Urinary bladder (tissue), 3 donors: ENCODE measurements at regions not wholly inside any gene's neighbourhood (a gene's known extent, or its start where the extent isn't known, plus 50 kb on each side); places are given as distances from the start of the nearest gene placed in this dataset.
A peak's percentile ranks its signal among the peaks of the same experiment; 100 is the strongest.

Experiments used
- DNase-seq: peaks from one replicate; pipeline ENCODE4 v3.0.0-alpha.2; 2015; ENCODE audit errors: extremely low spot score
- H3K27ac ChIP-seq: one replicate; pipeline ENCODE4 v1.5.1; 2013; ENCODE audit warnings: low read depth, mild to moderate bottlenecking, moderate library complexity
- H3K36me3 ChIP-seq: one replicate; pipeline ENCODE4 v1.6.1; 2013; ENCODE audit warnings: mild to moderate bottlenecking, moderate library complexity; ENCODE audit not compliant: insufficient read depth
- H3K4me1 ChIP-seq: one replicate; pipeline ENCODE4 v1.6.1; 2013; ENCODE audit warnings: mild to moderate bottlenecking, moderate library complexity; ENCODE audit not compliant: insufficient read depth
- H3K4me3 ChIP-seq: one replicate; pipeline ENCODE4 v1.5.1; 2013; ENCODE audit warnings: low read depth, low read length
- WGBS: extraction: QIAGEN DNeasy Blood & Tissue Kit; methylation state at CpG from one replicate; pipeline ENCODE4 v1.1.7; 2013; 5-methylcytosine and 5-hydroxymethylcytosine counted together
- donor health status: healthy with polysubstance abuse.
- donor health status: healthy.

DNA sequence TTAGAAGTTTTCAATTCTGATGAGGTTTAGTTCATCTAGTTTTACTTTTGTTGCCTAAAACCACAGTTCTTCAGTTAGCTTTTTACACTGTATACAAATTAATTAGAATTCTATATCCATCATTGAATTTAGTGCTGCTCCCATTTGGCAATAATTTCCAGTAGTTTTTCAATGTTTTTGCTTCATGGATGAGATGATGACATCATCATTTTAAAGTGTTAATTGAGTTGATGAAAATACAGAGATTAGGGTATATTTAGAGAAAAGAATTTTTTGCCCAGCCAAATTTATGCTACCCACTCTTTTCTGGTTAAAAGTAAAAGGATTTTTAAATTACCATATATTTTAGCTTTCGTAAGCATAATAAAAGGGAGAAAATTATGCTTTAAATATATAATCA is 323.8 kb downstream of the TMEM167A start:
- no peak overlapping the region for H3K4me3 ChIP-seq
- DNase-seq: no peak
- 100% methylated on average over 1 of the region's 1 CpG for WGBS

DNA sequence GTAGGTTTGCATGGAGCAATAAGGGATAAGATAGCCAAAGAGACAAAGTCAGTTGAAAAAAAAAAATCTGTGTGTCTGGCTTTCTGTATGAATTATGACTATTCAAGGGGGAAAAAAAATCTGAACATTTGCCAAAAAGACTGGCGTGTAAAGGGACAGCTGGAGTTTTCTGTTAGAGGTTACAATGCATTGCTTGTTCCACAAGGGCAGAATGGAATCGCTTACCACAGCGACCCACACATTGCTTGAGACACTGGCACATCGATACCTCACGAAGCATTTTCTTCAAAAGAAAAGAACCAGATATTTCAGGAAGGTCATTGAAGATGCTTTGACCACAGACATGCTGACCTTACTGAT is 327.8 kb downstream of the TMEM167A start:
- 45% methylated on average over 5 of the region's 5 CpGs for WGBS
- DNase-seq: peak; percentile 51

More for the DNA sequence above, 323.8 kb downstream of the TMEM167A start:
- Histone ChIP-seq H3K27ac (no peak overlapping the region), H3K4me1 (no peaks in the 10 kb centered on the region), H3K36me3 (no peaks in the 10 kb centered on the region)

DNA sequence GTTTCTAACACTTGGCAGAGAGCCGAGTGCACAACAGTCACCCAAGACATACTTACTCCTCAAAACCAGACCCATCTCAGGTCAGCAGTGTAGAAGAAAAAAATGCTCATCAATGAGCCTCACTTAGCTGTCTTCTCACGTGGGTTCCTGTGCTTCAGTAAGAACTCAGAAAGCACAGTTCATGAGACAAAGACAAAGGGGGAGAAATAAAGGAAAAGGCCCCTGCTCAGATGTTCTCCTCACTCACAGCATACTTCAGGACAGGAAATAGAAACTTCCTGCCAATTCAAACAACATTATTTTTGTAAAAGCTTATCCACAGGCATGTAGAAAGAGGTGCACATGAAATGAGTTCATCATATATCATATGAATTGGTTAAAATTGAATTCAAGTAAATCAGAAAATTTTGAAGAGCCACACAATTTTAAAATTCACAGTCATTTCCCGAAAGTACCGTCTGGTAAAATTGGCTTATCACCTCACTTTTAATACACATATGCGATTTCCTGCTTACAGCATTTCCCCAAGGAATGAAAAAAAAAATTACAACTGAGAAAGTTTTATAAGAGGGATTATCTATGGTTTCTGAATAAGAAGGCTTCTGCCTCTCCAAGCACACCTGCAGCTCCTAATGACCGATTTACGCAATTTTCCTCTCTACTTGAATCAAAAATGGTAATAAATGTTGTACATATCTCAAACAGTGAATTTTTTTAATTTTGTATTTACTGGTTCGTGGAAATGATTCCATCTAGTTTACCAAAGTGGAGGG is 328.3 kb downstream of the TMEM167A start:
- 61% methylated on average over 8 of the region's 8 CpGs for WGBS
- H3K27ac ChIP-seq: no peak overlapping the region
- no peaks in the 10 kb centered on the region for H3K4me1 ChIP-seq
- H3K4me3 ChIP-seq: no peak overlapping the region
- DNase-seq: no peak
- no peaks in the 10 kb centered on the region for H3K36me3 ChIP-seq

More for the DNA sequence above, 327.8 kb downstream of the TMEM167A start:
- Histone ChIP-seq H3K4me3 (no peak overlapping the region), H3K27ac (no peak overlapping the region), H3K36me3 (no peaks in the 10 kb centered on the region), H3K4me1 (no peaks in the 10 kb centered on the region)

DNA sequence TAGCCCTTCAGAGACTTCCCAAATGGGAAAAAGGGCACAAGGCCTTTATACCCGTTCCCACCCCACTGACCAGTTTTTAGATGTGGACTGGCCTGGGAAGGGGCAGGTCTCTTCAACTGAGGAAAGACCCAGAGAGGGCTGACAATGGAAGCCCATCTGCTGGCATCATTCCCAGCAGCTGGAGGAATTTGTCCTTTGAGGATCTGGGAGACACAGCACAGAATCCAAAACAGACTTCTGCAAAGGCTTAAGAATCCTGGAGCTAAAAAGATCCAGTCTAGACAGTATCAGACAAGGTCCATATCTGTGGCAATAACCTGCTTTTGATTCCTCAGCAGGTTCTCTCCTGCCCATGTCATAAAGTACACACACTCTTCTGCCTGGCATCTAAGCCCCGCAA is 329.2 kb downstream of the TMEM167A start:
- Histone ChIP-seq H3K4me1 (no peaks in the 10 kb centered on the region), H3K27ac (no peak overlapping the region), H3K4me3 (no peak overlapping the region), H3K36me3 (no peaks in the 10 kb centered on the region)
- WGBS: 95% methylated on average over 2 of the region's 2 CpGs
- DNase-seq: no peak

DNA sequence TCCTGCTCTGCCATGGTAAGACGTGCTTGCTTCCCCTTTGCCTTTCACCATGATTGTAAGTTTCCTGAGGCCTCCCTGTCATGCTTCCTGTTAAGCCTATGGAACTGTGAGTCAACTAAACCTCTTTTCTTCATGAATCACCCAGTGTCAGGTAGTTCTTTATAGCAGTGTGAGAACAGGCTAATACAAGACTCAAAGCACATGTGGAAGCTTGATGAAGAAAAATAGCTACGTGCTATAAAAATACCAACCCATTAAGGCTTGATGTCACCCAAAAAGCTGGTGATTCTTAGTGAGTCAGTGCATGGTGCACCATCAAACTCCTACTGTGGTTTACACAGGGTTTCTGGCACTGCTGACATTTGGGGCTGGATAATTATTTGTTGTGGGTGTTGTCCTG is 332.2 kb downstream of the TMEM167A start:
- H3K4me3 ChIP-seq: no peak overlapping the region
- no peak overlapping the region for H3K27ac ChIP-seq
- H3K4me1 ChIP-seq: no peaks in the 10 kb centered on the region
- H3K36me3 ChIP-seq: no peaks in the 10 kb centered on the region
- no peak for DNase-seq
- WGBS: 97% methylated on average over 2 of the region's 2 CpGs

DNA sequence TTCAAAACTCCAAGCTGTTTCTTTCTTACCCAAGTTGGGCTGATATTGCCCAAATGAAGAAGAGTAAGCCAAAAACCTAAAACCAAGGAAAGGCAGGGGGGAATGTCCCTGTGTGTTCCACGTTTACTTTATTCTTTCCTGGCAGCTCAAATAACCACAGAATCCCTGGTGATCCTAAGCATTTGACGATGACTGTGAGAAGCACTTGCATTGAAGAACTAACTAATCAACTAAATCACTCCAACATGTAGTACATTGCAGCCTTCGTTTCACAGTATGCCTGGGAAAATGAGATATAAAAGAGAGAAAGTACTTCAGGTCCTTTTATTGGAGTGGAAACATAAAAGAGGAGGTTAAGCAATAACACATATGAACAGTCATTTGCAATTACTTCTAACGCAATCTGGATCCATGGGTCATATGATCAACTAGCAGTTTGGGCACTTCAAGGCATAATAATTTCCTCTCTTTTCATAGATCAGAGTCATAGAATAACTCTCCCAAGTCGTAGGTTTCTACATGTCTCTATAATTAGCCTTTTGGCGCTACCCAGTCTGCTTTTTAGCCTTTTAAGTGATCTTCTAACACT is 338.4 kb downstream of the TMEM167A start:
- Histone ChIP-seq H3K36me3 (no peaks in the 10 kb centered on the region), H3K4me3 (no peak overlapping the region), H3K27ac (no peak overlapping the region), H3K4me1 (no peaks in the 10 kb centered on the region)
- DNase-seq: no peak
- 76% methylated on average over 6 of the region's 6 CpGs for WGBS

DNA sequence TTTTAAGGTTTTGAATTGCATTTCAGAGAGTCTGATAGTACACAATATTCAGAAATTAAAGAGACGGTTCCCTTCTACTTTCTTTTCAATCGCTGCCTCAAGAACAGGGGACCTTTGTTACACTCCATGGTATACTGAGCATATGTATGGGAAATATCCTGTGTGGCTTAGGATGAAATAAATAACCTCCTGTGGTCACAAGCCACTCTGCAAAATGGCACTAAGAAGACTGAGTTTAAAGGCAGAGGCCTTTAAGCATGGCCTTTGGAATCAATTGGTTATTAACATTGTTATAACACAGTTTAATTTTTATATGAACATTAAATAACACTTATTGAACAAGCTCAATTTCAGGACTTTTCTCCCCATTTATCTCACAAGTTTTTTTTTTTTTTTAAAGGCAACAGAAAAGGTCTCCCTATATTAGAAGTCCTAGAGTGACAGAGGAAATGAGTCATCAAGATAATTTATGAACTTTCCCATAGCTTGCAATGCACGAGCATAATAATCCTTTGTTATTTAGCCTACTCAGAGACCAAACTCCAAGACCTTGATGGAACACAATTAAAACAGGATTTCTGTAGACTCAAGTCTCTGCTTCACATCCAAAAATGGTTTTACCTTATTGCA is 341.9 kb downstream of the TMEM167A start:
- no peaks in the 10 kb centered on the region for H3K36me3 ChIP-seq
- H3K4me3 ChIP-seq: no peak overlapping the region
- no peaks in the 10 kb centered on the region for H3K4me1 ChIP-seq
- DNase-seq: no peak
- H3K27ac ChIP-seq: no peak overlapping the region
- 64% methylated on average over 3 of the region's 3 CpGs for WGBS

DNA sequence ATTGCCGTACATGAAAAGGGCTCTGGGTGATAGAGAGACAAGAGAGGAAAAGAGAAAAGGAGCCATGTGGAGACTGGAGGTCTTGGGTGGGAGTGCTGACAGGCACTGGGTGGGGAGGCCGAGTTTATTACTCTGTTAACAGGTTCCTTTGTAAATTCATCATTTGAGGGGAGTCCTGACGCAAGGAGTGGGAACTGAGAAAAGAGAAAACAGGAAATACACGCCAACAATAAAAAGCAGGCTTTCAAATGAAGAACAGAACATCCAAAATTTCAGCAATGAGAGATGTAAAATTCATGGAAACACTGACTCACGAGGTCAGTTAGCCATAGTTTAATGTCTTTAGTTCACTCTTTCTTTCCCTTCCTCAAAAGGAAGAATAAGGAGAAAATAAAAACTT is 342.8 kb downstream of the TMEM167A start:
- no peak for DNase-seq
- Histone ChIP-seq H3K4me3 (no peak overlapping the region), H3K4me1 (no peaks in the 10 kb centered on the region), H3K36me3 (no peaks in the 10 kb centered on the region), H3K27ac (no peak overlapping the region)
- WGBS: 67% methylated on average over 5 of the region's 5 CpGs

DNA sequence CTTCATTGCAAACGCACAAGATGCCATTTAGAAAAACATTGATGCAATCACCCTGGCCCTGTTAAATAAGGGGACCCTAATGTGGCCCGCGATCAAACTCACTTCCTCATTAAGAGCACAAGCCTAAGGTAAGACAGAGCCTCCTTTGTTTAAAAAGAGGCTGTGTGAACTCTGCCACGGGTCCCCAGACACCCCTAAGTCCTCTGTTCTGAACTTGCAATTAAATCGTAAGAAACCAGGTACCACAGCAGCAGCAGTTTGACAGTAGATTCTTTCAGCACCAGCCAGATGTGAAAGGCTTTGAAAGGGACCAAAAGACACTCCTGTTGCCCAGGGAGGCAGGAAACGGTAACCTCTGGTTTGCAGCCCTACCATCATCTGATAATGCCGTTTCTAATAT is 346.3 kb downstream of the TMEM167A start:
- H3K4me3 ChIP-seq: no peak overlapping the region
- H3K4me1 ChIP-seq: no peaks in the 10 kb centered on the region
- H3K27ac ChIP-seq: no peak overlapping the region
- WGBS: 68% methylated on average over 7 of the region's 7 CpGs
- DNase-seq: no peak
- no peaks in the 10 kb centered on the region for H3K36me3 ChIP-seq

DNA sequence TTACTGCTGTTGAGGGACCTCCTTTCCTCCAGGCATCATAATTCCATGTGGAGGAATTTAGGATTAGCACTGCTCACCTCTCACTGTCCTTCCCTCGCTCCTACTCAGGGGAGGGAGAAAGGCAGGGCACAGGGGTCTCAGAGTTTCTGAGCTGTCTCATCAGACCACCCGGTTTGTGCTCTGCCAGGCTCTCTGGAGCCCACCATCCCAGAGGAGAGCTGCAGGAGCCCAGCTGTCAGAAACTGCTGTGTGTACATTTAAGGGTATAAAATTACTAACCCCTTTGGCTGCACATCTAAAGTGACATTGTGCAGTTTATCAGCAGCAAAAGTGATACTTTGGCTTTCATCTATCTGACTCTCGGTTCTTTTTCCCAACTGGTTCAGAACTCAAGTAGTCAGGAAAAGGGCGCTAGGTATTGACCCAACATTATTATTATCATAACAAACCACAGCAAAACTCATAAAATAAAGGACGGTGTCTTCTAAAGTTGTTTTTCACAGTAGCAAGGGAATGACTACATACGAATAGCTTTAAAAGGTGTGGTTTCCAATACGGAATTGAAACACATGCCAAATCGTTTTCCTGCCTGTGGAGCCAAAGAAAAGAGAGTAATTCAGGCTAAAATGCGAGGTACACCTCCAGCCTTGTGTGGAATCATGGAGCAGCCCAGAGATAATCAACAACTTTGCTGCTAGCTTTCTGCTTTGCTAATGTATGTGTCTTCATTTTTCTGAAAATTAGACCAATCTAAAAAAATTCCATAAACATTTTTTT is 348.1 kb downstream of the TMEM167A start:
- Histone ChIP-seq H3K4me3 (no peak overlapping the region), H3K4me1 (no peaks in the 10 kb centered on the region), H3K27ac (no peak overlapping the region), H3K36me3 (no peaks in the 10 kb centered on the region)
- DNase-seq: no peak
- WGBS: 59% methylated on average over 9 of the region's 9 CpGs

DNA sequence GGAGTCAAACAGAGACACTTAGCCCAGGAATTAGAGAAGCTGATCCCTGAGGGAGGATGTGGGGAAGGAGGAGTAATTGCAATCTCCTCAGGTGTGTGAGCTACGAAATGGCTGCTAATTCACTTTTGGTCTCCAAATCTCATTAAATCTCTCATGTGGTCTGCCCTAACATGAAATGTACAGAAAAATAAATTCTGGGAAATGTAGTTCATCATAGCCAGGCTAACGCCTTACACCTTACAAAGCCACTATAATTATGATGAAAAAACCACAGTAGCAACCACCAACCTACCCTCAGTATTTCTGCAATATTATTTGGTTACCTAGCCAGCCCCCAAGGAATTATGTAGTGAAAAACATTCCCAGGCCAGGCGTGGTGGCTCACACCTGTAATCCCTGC is 354.0 kb downstream of the TMEM167A start:
- DNase-seq: no peak
- no peaks in the 10 kb centered on the region for H3K4me1 ChIP-seq
- 96% methylated on average over 3 of the region's 3 CpGs for WGBS

DNA sequence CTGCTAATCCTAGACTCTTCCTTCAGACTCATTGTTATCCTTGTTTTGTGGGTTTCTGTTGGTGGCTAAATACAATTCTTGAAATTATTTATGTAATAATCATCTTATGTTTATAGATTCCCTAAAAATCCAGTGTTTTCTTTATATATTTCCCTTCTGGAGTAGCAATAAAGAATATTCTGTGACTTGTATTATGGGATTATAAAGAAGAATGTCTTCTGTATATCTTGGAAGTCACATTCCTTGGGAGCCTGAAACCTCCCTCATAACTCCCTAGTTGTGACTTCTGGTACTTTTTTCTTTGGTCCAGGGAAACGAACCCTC is 356.1 kb downstream of the TMEM167A start:
- 44% methylated on average over 1 of the region's 1 CpG for WGBS
- Histone ChIP-seq H3K36me3 (no peaks in the 10 kb centered on the region), H3K27ac (no peak overlapping the region), H3K4me1 (no peaks in the 10 kb centered on the region), H3K4me3 (no peak overlapping the region)
- DNase-seq: no peak

More for the DNA sequence above, 354.0 kb downstream of the TMEM167A start:
- Histone ChIP-seq H3K4me3 (no peak overlapping the region), H3K27ac (no peak overlapping the region), H3K36me3 (no peaks in the 10 kb centered on the region)

DNA sequence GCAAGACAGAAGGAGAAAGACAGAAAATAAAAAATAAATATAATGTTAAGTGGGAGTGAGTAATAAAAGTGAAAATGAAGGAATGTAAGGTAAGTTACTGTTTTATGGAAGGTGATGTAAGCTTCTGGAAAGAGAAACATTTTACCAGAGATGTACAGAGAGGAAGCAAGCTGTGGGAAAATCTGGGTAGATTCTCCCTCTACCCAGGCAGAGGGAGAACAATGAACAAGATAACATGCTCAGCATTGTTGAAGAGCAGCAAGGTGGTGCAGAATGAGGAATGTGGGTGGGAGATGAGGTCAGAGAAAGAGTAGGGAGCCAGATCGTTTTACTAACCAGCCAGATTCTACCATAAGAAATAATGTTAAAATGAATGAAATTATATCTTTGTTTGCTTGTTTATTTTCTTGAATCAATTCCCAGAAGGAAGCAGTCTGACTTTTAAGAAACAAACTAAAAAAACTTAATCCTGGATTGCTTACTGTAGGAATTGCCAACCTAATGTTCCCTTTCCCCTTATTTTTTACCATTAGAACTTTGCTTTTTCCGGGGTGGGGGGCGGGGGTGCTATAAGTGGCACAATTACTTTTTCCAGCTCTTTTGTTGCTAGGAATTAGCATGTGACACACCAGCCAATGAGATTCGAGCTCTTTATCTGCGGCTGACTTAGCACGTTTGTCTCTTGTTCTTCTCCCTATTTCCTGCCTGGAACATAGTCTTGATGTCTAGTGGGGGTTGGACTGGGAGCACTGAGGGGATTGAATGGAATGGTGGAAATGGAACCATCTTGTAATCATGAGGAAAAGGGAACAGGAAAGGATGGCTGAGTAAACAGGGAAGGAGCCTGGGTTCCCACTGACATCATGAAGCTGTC is 356.7 kb downstream of the TMEM167A start:
- Histone ChIP-seq H3K4me3 (no peak overlapping the region), H3K27ac (no peak overlapping the region), H3K36me3 (no peaks in the 10 kb centered on the region), H3K4me1 (no peaks in the 10 kb centered on the region)
- DNase-seq: no peak
- WGBS: 68% methylated on average over 6 of the region's 6 CpGs
